Left colon (tissue), 2 donors: ENCODE measurements at regions not wholly inside any gene's neighbourhood (a gene's known extent, or its start where the extent isn't known, plus 50 kb on each side); places are given as distances from the start of the nearest gene placed in this dataset.
"Not testable (repeated sequence)": the region's sequence is repeated elsewhere in the genome, so short reads cannot be mapped to it uniquely, and the experiment has no call there.

ENCODE experiments used
- ATAC-seq: fragments of 200-7000 bp; cut with Tn5 transposase; one replicate; pipeline ENCODE4 v1.9.1; 2020; ENCODE audit warnings: mild to moderate bottlenecking, moderate library complexity
- DNase-seq, 2 donors: peaks; one replicate each; pipeline ENCODE4 v3.0.0-alpha.2; 2020
- intact Hi-C, 2 donors: fragments of 100-400 bp; cut with DNase I in 1 of 2; cut with micrococcal nuclease in 1 of 2; formaldehyde crosslinking; loops; one replicate each; pipeline versions ENCODE4 v1.11.2 to v1.14.0; 2022; cut with DNase I, micrococcal nuclease
- donor health status: DM: no; HTN: no; CAD: no.
- donor health status: DM: yes; HTN: yes; CAD: no.

GRCh38 chr13:60280524-60280923, 116.5 kb upstream of the TDRD3 start:
- ATAC-seq, DNase-seq, intact Hi-C loops: not testable (repeated sequence)

DNA sequence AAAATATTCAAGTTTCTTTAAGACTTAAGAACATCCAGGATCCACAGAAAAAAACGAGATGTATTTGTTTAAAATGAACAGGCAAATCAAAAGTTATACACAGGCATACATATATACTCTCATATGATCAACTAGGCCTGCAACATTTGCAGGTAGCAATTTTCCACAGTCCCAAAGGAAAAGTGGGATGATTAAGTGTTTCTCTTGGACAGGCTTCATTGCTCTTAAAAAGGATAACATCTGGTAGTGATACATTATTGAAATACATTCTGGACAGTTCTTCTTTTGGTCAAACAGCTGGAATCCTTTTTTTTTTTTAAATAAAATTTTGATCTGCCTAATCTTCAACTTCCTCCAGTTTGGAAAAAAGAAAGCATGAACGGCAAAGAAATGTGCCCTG, 114.8 kb upstream of the TDRD3 start:
- no peak for ATAC-seq
- no peak for DNase-seq
- intact Hi-C loops = no loop called here

GRCh38 chr13:60282708-60283107, 114.3 kb upstream of the TDRD3 start:
- ATAC-seq = no peak

GRCh38 chr13:60286707-60287106, 110.3 kb upstream of the TDRD3 start:
- intact Hi-C loops = no loop called here

More at GRCh38 chr13:60282708-60283107, 114.3 kb upstream of the TDRD3 start:
- DNase-seq = no peak
- intact Hi-C loops = no loop called here

GRCh38 chr13:60288569-60288968, 108.5 kb upstream of the TDRD3 start:
- DNase-seq (no peak), ATAC-seq (no peak)
- intact Hi-C loops = no loop called here

More at GRCh38 chr13:60286707-60287106, 110.3 kb upstream of the TDRD3 start:
- ATAC-seq (no peak), DNase-seq (no peak)

DNA sequence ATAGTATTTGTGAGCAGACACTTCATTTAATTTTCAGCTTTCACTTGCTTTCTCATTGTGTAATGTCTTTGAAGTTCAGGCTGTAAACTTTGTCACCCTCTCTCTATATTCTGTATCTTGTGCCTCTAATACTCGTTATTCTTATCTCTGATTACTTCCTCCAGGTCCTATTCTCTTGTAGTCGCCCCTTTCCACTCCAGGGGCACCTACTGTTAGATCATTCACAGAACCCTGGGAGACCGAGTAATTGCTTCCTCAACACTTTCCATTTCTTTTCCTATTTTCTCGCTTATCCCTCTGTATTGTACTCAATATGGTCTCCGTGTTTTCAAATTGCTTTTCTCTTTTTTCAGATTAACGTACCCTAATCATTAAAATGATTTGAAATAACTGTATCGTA, 93.9 kb upstream of the TDRD3 start:
- ATAC-seq (no peak), DNase-seq (no peak)
- intact Hi-C loops = no loop called here

DNA sequence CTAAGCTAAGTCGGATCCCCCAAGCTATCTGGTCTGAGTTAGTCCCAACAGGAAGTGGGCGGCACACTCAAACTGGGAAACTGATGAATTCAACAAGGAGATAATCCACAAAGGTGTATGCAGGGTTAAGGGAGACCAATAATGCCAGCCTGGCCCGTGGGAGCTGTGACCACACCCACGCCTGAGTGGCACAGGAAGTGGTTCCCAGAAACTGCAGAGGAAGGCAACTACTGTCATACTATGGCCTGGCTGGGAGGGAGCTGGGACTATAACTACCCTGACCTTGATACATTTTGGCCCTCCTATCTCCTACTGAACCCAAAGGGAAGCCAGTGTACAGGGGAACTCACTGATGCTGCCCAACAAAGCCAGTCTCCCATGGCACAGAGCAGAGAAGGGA, 85.5 kb upstream of the TDRD3 start:
- no peak for ATAC-seq
- DNase-seq = no peak
- intact Hi-C loops = no loop called here

DNA sequence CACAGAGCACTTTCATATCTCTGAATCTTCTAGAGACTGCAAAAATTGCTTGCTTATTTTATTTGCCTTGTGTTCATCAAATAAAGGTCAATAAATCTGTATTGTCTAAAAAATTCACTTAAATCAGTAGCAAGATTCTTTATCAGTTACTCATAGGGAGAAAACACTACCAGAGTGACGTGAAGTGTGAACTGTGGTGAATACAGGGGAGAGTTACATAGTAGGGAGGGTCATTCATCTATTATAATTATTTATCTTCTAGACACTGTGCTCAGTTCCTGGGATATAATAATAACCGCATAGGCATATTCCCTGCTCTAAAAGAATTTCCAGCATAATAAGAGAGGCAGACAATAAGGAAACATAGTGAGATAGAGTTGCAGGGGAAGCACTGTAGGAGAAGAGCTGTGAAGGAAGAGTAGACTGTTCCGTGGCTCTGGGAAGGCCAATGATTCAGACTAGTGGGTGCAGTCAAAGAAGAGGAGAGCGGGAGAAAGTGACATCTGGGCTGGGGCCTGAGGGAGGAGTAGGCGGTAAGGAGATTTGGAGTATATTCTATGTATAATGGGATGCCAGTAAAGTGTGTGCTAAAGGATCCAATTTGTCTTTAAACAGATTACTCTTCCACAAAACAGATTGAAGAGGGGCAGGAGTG, 84.0 kb upstream of the TDRD3 start:
- intact Hi-C loops = no loop called here
- DNase-seq = no peak
- no peak for ATAC-seq

- intact Hi-C loops = no loop called here
- DNase-seq = no peak
- ATAC-seq = no peak
Measured at GRCh38 chr13:60318186-60318585, 78.8 kb upstream of the TDRD3 start.

DNA sequence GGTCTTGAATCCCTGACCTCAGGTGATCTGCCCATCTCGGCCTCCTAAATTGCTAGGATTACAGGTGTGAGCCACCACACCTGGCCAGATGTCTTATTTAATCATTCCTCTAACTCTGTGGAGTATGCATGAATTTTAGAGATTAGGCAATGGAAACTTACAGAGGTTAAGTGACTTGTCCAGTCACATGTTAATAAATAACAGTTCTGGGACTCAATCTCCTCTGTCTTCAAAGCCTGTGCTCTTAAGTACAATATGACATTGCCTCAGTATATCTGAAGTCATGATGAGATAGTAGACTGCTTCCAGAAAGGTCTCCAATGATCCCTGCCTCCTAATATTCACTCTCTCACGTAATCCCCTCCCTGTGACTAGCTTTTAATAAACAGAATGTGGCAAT, 72.9 kb upstream of the TDRD3 start:
- DNase-seq (no peak), ATAC-seq (no peak)
- intact Hi-C loops = no loop called here

DNA sequence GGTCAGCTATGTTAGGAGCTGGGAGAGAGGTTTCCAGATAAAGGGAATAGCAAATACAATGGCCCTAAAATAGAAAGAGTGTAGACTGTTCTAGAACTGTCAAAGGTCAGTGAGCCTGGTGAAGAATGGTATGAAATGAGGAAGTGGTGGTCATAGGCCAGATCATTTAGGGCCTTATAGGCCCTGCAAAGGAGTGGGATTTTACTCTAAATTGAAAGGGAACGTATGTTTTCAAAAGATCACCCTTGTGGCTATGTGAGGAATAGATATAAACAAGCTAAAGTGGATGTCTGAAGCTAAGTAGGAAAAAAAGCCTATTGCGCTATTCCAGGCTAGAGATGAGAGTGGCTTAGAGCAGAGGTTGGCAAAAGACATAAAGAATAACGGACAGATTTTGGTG, 70.7 kb upstream of the TDRD3 start:
- no peak for DNase-seq
- intact Hi-C loops = no loop called here
- ATAC-seq = no peak

GRCh38 chr13:60327511-60327910, 69.5 kb upstream of the TDRD3 start:
- intact Hi-C loops = no loop called here
- DNase-seq (no peak), ATAC-seq (peak; percentile 83)

- intact Hi-C loops = no loop called here
- no peak for DNase-seq
- no peak for ATAC-seq
Measured at GRCh38 chr13:60328073-60328472, 68.9 kb upstream of the TDRD3 start.

GRCh38 chr13:60329221-60329923, 67.6 kb upstream of the TDRD3 start:
- intact Hi-C loops = no loop called here
- DNase-seq (peak in 1 of 2 donors; percentile 52), ATAC-seq (peak; percentile 75)

DNA sequence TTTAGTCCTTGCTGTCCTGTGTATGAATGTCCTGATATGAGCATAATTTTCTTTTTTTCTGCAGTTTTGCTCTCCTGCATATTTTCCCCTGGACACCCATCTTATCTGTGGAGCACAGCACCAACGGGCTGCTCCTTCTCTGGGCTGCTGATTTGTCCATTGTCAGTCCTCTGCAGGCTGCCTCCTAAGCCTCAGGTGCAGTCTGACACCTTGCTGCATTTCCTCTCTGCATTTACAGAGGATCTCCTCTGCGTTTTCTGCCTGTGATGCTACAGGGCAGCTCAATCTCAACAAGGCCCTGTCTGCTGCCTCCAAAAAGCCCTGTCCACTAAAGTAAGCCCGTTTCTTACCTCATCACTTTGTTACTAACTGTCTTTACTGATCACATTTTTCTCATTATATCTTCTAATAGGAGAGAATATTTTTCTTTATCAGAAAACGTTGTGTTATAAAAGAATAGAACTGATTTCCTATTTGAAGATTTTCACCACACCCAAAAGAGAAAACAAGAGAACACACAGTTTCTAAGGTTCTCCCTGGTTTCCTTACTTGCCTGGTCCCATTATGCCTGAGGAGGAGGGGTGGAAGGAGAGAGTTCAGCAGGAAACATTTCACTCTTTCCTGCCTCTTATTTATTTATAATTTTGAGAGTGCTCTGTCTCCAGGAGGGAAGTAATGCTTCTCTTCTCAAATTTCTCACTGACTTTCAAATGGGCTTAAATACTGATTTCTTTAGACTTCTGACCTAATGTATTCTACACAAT, 65.6 kb upstream of the TDRD3 start:
- intact Hi-C loops = no loop called here

DNA sequence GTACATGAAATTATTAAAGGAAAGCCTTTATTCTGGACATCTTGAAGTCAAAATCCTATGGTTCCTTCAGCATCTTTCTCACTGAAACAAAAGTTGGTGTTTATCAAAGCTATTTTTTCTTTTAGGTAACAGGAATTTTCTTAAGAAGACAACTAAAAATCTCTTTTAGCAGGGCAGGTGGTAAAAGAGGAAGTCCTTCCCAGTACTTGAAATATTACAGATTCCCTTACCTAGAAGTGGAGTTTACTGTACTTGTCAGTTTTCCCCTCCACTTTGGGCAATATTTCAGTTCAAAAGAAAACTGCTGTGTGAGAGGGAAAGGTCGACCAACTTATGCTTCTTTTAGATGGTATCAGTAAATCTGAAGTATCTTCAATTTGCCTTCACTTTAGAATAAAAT, 64.3 kb upstream of the TDRD3 start:
- DNase-seq = no peak
- no peak for ATAC-seq
- intact Hi-C loops = no loop called here

More for the DNA sequence above, 65.6 kb upstream of the TDRD3 start:
- ATAC-seq (peak; percentile 62), DNase-seq (no peak)

- no peak for DNase-seq
- intact Hi-C loops = no loop called here
- peak; percentile 52 for ATAC-seq
Measured at GRCh38 chr13:60334310-60334709, 62.7 kb upstream of the TDRD3 start.

DNA sequence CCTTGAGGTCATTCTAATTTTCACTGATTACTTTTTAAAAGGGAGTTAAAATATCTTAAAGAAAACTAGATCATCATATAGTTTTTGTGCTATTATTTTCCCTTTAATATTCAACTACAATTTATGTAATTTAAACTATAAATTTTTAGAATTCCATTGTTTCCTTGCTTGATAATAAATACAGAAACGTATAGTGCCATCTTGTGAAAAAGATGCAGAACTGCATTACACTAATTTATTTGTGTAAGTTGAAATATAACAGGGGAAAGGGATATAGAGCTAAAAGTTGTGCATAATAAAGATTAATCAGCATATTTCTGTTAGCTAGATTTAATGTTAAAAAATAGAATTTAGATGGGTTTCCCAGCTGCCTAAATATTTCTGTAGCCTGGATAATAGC, 61.5 kb upstream of the TDRD3 start:
- intact Hi-C loops = no loop called here
- ATAC-seq (no peak), DNase-seq (no peak)

DNA sequence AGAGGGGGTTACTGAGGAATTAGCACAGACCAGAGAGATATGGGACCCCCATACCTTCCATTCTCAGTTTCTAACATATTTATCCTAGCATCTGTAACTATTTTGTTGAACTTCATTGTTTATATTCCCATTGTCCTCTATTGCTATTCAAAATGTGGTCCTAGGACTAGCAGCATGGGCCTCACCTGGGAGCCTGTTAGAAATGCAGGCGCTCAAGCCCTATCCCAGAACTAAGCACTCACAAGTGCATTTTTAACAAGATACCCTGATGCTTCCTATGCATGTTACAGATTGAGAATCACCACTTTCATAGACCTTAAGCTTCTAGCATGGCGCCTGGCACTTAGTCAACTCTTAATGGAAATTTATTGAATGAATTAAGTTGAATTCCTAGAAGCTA, 58.3 kb upstream of the TDRD3 start:
- ATAC-seq (no peak), DNase-seq (no peak)
- intact Hi-C loops = no loop called here

DNA sequence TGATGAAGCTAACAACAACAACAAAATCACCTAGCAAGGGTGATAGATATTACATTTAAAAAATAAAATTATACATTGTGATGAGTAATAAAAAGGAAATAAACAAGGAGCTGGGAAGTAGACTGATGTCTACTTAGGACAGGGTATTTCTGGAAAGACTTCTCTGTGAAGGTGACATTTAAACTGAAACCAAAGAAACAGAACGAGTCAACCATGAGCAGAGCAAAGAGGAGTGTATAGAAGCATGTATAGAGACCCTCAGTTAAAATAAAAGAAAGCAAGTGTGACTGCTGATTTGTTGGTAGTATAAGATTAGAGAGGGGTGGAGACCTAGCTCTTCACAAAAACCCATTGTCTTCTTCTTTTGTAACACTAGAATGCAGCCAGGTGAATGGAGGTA, 53.0 kb upstream of the TDRD3 start:
- DNase-seq (no peak), ATAC-seq (no peak)
- intact Hi-C loops = loop anchor here in 1 of 2 donors (10.0 kb wide), 1 partner anchor 81 kb away; no protein-coding TSS in a partner anchor
